ENCODE measurements at regions not wholly inside any gene's neighbourhood (a gene's known extent, or its start where the extent isn't known, plus 50 kb on each side); places are given as distances from the start of the nearest gene placed in this dataset.

GRCh38 chr16:80380514-80380913 lies 160.3 kb upstream of the DYNLRB2 start:
- no peak overlapping the region for H3K27ac ChIP-seq (ENCODE audit: low read depth, low read length)
- no peaks in the 10 kb centered on the region for H3K9me3 ChIP-seq (ENCODE audit: low read length)
- H3K9ac ChIP-seq (ENCODE audit: low read length): no peak overlapping the region
- H3K27me3 ChIP-seq (ENCODE audit: control insufficient read depth in 1 of 2, insufficient read depth in 2 of 2, low read length in 2 of 2): no peaks in the 10 kb centered on the region
- no peak overlapping the region for H3K4me3 ChIP-seq (ENCODE audit: low read depth in 1 of 2, low read length in 2 of 2)
- no peaks in the 10 kb centered on the region for H3K36me3 ChIP-seq (ENCODE audit: insufficient read depth, low read length)
- no peaks in the 10 kb centered on the region for H3K4me1 ChIP-seq (ENCODE audit: insufficient read depth, low read length)

GRCh38 chr16:80377096-80377956 lies 163.5 kb upstream of the DYNLRB2 start:
- no peaks in the 10 kb centered on the region for H3K4me1 ChIP-seq (ENCODE audit: insufficient read depth, low read length)
- H3K36me3 ChIP-seq (ENCODE audit: insufficient read depth, low read length): no peaks in the 10 kb centered on the region
- no peak overlapping the region for H3K9ac ChIP-seq (ENCODE audit: low read length)
- H3K27me3 ChIP-seq (ENCODE audit: control insufficient read depth in 1 of 2, insufficient read depth in 2 of 2, low read length in 2 of 2): no peaks in the 10 kb centered on the region
- no peak overlapping the region for H3K27ac ChIP-seq (ENCODE audit: low read depth, low read length)
- no peak overlapping the region for H3K4me3 ChIP-seq (ENCODE audit: low read depth in 1 of 2, low read length in 2 of 2)
- H3K9me3 ChIP-seq (ENCODE audit: low read length): no peaks in the 10 kb centered on the region

- Histone ChIP-seq H3K36me3 (ENCODE audit: insufficient read depth, low read length) (no peaks in the 10 kb centered on the region), H3K4me3 (ENCODE audit: low read depth in 1 of 2, low read length in 2 of 2) (no peak overlapping the region), H3K27ac (ENCODE audit: low read depth, low read length) (no peak overlapping the region), H3K4me1 (ENCODE audit: insufficient read depth, low read length) (no peaks in the 10 kb centered on the region), H3K27me3 (ENCODE audit: control insufficient read depth in 1 of 2, insufficient read depth in 2 of 2, low read length in 2 of 2) (no peaks in the 10 kb centered on the region), H3K9ac (ENCODE audit: low read length) (no peak overlapping the region), H3K9me3 (ENCODE audit: low read length) (no peaks in the 10 kb centered on the region)
Observed at GRCh38 chr16:80375973-80376372, 164.8 kb upstream of the DYNLRB2 start.

- no peaks in the 10 kb centered on the region for H3K36me3 ChIP-seq (ENCODE audit: insufficient read depth, low read length)
- no peak overlapping the region for H3K27ac ChIP-seq (ENCODE audit: low read depth, low read length)
- H3K9ac ChIP-seq (ENCODE audit: low read length): no peak overlapping the region
- H3K4me1 ChIP-seq (ENCODE audit: insufficient read depth, low read length): no peaks in the 10 kb centered on the region
- H3K4me3 ChIP-seq (ENCODE audit: low read depth in 1 of 2, low read length in 2 of 2): no peak overlapping the region
- no peaks in the 10 kb centered on the region for H3K9me3 ChIP-seq (ENCODE audit: low read length)
- no peaks in the 10 kb centered on the region for H3K27me3 ChIP-seq (ENCODE audit: control insufficient read depth in 1 of 2, insufficient read depth in 2 of 2, low read length in 2 of 2)
Observed at GRCh38 chr16:80375513-80375912, 165.3 kb upstream of the DYNLRB2 start.

- H3K9me3 ChIP-seq (ENCODE audit: low read length): no peaks in the 10 kb centered on the region
- H3K9ac ChIP-seq (ENCODE audit: low read length): no peak overlapping the region
- H3K4me3 ChIP-seq (ENCODE audit: low read depth in 1 of 2, low read length in 2 of 2): no peak overlapping the region
- H3K27me3 ChIP-seq (ENCODE audit: control insufficient read depth in 1 of 2, insufficient read depth in 2 of 2, low read length in 2 of 2): no peaks in the 10 kb centered on the region
- H3K27ac ChIP-seq (ENCODE audit: low read depth, low read length): no peak overlapping the region
- no peaks in the 10 kb centered on the region for H3K36me3 ChIP-seq (ENCODE audit: insufficient read depth, low read length)
- H3K4me1 ChIP-seq (ENCODE audit: insufficient read depth, low read length): no peaks in the 10 kb centered on the region
Observed at GRCh38 chr16:80372341-80372740, 168.5 kb upstream of the DYNLRB2 start.

GRCh38 chr16:80369138-80369958 lies 171.4 kb upstream of the DYNLRB2 start:
- H3K27me3 ChIP-seq (ENCODE audit: control insufficient read depth in 1 of 2, insufficient read depth in 2 of 2, low read length in 2 of 2): no peaks in the 10 kb centered on the region
- H3K9me3 ChIP-seq (ENCODE audit: low read length): no peaks in the 10 kb centered on the region
- H3K4me1 ChIP-seq (ENCODE audit: insufficient read depth, low read length): no peaks in the 10 kb centered on the region
- H3K9ac ChIP-seq (ENCODE audit: low read length): no peak overlapping the region
- H3K27ac ChIP-seq (ENCODE audit: low read depth, low read length): no peak overlapping the region
- H3K4me3 ChIP-seq (ENCODE audit: low read depth in 1 of 2, low read length in 2 of 2): no peak overlapping the region
- no peaks in the 10 kb centered on the region for H3K36me3 ChIP-seq (ENCODE audit: insufficient read depth, low read length)

GRCh38 chr16:80367037-80367658 lies 173.6 kb upstream of the DYNLRB2 start:
- no peaks in the 10 kb centered on the region for H3K36me3 ChIP-seq (ENCODE audit: insufficient read depth, low read length)
- H3K9ac ChIP-seq (ENCODE audit: low read length): no peak overlapping the region
- H3K4me3 ChIP-seq (ENCODE audit: low read depth in 1 of 2, low read length in 2 of 2): no peak overlapping the region
- H3K27ac ChIP-seq (ENCODE audit: low read depth, low read length): no peak overlapping the region
- H3K9me3 ChIP-seq (ENCODE audit: low read length): no peaks in the 10 kb centered on the region
- no peaks in the 10 kb centered on the region for H3K4me1 ChIP-seq (ENCODE audit: insufficient read depth, low read length)
- H3K27me3 ChIP-seq (ENCODE audit: control insufficient read depth in 1 of 2, insufficient read depth in 2 of 2, low read length in 2 of 2): no peaks in the 10 kb centered on the region

- H3K4me3 ChIP-seq (ENCODE audit: low read depth in 1 of 2, low read length in 2 of 2): no peak overlapping the region
- H3K27me3 ChIP-seq (ENCODE audit: control insufficient read depth in 1 of 2, insufficient read depth in 2 of 2, low read length in 2 of 2): no peaks in the 10 kb centered on the region
- H3K27ac ChIP-seq (ENCODE audit: low read depth, low read length): no peak overlapping the region
- no peaks in the 10 kb centered on the region for H3K9me3 ChIP-seq (ENCODE audit: low read length)
- no peaks in the 10 kb centered on the region for H3K36me3 ChIP-seq (ENCODE audit: insufficient read depth, low read length)
- no peaks in the 10 kb centered on the region for H3K4me1 ChIP-seq (ENCODE audit: insufficient read depth, low read length)
- H3K9ac ChIP-seq (ENCODE audit: low read length): no peak overlapping the region
Observed at GRCh38 chr16:80366023-80366422, 174.8 kb upstream of the DYNLRB2 start.

- Histone ChIP-seq H3K27ac (ENCODE audit: low read depth, low read length) (no peak overlapping the region), H3K36me3 (ENCODE audit: insufficient read depth, low read length) (no peaks in the 10 kb centered on the region), H3K27me3 (ENCODE audit: control insufficient read depth in 1 of 2, insufficient read depth in 2 of 2, low read length in 2 of 2) (no peaks in the 10 kb centered on the region), H3K4me1 (ENCODE audit: insufficient read depth, low read length) (no peaks in the 10 kb centered on the region), H3K9me3 (ENCODE audit: low read length) (no peaks in the 10 kb centered on the region), H3K9ac (ENCODE audit: low read length) (no peak overlapping the region), H3K4me3 (ENCODE audit: low read depth in 1 of 2, low read length in 2 of 2) (no peak overlapping the region)
Observed at GRCh38 chr16:80362816-80363215, 178.0 kb upstream of the DYNLRB2 start.

GRCh38 chr16:80356365-80356764 lies 184.4 kb upstream of the DYNLRB2 start:
- H3K4me3 ChIP-seq (ENCODE audit: low read depth in 1 of 2, low read length in 2 of 2): no peak overlapping the region
- H3K27ac ChIP-seq (ENCODE audit: low read depth, low read length): no peak overlapping the region
- no peaks in the 10 kb centered on the region for H3K4me1 ChIP-seq (ENCODE audit: insufficient read depth, low read length)
- no peak overlapping the region for H3K9ac ChIP-seq (ENCODE audit: low read length)
- no peaks in the 10 kb centered on the region for H3K9me3 ChIP-seq (ENCODE audit: low read length)
- no peaks in the 10 kb centered on the region for H3K27me3 ChIP-seq (ENCODE audit: control insufficient read depth in 1 of 2, insufficient read depth in 2 of 2, low read length in 2 of 2)
- no peaks in the 10 kb centered on the region for H3K36me3 ChIP-seq (ENCODE audit: insufficient read depth, low read length)

- Histone ChIP-seq H3K27ac (ENCODE audit: low read depth, low read length) (no peak overlapping the region), H3K27me3 (ENCODE audit: control insufficient read depth in 1 of 2, insufficient read depth in 2 of 2, low read length in 2 of 2) (no peaks in the 10 kb centered on the region), H3K9me3 (ENCODE audit: low read length) (no peaks in the 10 kb centered on the region), H3K9ac (ENCODE audit: low read length) (no peak overlapping the region), H3K4me3 (ENCODE audit: low read depth in 1 of 2, low read length in 2 of 2) (no peak overlapping the region), H3K36me3 (ENCODE audit: insufficient read depth, low read length) (no peaks in the 10 kb centered on the region), H3K4me1 (ENCODE audit: insufficient read depth, low read length) (no peaks in the 10 kb centered on the region)
Observed at GRCh38 chr16:80355335-80355734, 185.5 kb upstream of the DYNLRB2 start.
